AG04449 (cell line): ENCODE measurements at regions not wholly inside any gene's neighbourhood (a gene's known extent, or its start where the extent isn't known, plus 50 kb on each side); places are given as distances from the start of the nearest gene placed in this dataset.

Experiments
- CTCF ChIA-PET: fragments of 350-600 bp; formaldehyde crosslinking; extraction: SDS; loops from one replicate; lab custom pipeline; 2021; ENCODE audit warnings: antibody characterized with exemption; lab: Yijun Ruan, JAX
- POLR2A ChIA-PET: fragments of 400-600, 350-600 bp; formaldehyde crosslinking; extraction: SDS; loops from one replicate; lab custom pipeline; 2020; ENCODE audit warnings: antibody characterized with exemption, inconsistent platforms; lab: Yijun Ruan, JAX
- DNase-seq: peaks from one replicate; pipeline ENCODE4 v3.0.0-alpha.2; 2010; ENCODE audit warnings: low read depth, low spot score
- H3K4me3 ChIP-seq: 2 replicates; pipeline ENCODE4 v1.5.1; 2011; ENCODE audit warnings: low read depth, mild to moderate bottlenecking, control low read depth, low read length
- TF ChIP-seq, protein P1 (sequence below): IDR thresholded peaks from one replicate; pipeline ENCODE4 v1.5.1; 2011; ENCODE audit warnings: mild to moderate bottlenecking, moderate library complexity, low read length, control low read depth, inconsistent platforms; ENCODE audit not compliant: insufficient read depth; ENCODE audit errors: missing control alignments

DNA sequence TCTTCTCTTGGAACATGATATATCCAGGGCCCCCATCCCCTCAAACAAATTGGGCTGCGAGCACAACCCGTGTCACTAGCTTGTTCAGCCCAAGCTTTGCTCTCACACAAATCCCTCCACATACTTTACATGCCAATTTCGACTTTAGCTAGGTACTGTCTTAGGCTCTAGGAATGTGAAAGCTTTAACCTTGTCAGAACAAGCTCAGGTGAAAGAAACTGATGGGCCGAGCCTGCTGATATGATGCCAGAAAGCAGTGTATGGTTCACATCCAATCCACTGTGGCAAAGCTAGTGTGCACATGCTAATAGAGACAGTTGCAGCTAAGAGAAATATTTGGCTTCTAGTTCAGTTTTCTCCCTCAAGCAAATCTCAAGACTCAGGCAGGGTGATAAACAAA lies 79.5 kb downstream of the TNFSF18 start:
- DNase-seq = no peak
- TF ChIP-seq, protein P1, sequence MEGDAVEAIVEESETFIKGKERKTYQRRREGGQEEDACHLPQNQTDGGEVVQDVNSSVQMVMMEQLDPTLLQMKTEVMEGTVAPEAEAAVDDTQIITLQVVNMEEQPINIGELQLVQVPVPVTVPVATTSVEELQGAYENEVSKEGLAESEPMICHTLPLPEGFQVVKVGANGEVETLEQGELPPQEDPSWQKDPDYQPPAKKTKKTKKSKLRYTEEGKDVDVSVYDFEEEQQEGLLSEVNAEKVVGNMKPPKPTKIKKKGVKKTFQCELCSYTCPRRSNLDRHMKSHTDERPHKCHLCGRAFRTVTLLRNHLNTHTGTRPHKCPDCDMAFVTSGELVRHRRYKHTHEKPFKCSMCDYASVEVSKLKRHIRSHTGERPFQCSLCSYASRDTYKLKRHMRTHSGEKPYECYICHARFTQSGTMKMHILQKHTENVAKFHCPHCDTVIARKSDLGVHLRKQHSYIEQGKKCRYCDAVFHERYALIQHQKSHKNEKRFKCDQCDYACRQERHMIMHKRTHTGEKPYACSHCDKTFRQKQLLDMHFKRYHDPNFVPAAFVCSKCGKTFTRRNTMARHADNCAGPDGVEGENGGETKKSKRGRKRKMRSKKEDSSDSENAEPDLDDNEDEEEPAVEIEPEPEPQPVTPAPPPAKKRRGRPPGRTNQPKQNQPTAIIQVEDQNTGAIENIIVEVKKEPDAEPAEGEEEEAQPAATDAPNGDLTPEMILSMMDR = no peak
- no peak overlapping the region for H3K4me3 ChIP-seq
- POLR2A ChIA-PET = interaction anchor here (0.8 kb wide), 1 partner anchor 20 kb away, joined by 5 read pairs; no protein-coding TSS in a partner anchor
- CTCF ChIA-PET = interaction anchor here (1.4 kb wide), 1 partner anchor 231 kb away, joined by 3 read pairs; no protein-coding TSS in a partner anchor

DNA sequence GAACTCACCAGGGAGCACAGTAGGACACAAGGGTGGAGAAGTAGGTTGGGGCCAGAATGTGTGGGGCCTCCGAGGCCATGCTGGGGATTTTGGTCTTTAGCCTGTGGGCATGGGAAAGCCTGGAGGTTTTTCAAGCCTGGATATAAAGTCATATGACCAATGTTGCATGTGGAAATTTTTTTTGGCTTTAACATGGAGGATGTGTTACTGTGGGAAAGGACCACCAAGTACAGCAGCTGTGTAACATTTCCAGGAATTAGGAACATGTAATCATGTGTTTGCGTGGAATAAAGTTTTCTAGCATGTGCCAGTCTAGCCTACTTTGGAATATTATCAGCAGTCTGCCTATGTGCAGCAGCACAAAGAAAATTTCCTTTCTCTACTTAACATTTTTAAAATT lies 78.5 kb downstream of the TNFSF18 start:
- ChIA-PET CTCF (interaction anchor here (1.4 to 1.8 kb wide), 2 partner anchors 147 to 230 kb away, joined by 3 to 7 read pairs; no protein-coding TSS in a partner anchor), POLR2A (no interaction called here)
- no peak overlapping the region for H3K4me3 ChIP-seq
- DNase-seq = no peak
- TF ChIP-seq, protein P1 = no peak

DNA sequence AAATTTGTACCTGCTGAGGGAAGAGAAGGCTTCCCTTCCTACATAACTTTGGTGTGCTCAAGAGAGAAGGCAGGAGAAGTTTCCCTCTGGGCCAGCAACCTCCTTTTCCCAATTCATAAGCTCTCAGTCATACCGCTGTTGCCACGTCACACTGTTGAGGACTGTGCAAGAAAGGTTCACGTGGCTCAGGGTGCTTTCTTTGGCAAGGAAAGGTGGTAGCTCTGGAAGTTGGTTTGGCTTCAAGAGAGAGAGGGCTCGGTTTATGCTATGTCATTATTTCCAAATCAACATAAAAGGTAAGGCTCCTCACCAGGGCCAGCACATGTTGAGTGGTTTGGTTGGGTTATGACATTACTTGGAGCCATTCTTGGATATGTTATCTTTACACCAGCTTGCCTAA lies 77.3 kb downstream of the TNFSF18 start:
- TF ChIP-seq, protein P1 = no peak
- CTCF ChIA-PET = interaction anchor here (1.8 kb wide), 1 partner anchor 148 kb away, joined by 7 read pairs; no protein-coding TSS in a partner anchor
- H3K4me3 ChIP-seq = no peak overlapping the region
- no peak for DNase-seq
- POLR2A ChIA-PET = no interaction called here

DNA sequence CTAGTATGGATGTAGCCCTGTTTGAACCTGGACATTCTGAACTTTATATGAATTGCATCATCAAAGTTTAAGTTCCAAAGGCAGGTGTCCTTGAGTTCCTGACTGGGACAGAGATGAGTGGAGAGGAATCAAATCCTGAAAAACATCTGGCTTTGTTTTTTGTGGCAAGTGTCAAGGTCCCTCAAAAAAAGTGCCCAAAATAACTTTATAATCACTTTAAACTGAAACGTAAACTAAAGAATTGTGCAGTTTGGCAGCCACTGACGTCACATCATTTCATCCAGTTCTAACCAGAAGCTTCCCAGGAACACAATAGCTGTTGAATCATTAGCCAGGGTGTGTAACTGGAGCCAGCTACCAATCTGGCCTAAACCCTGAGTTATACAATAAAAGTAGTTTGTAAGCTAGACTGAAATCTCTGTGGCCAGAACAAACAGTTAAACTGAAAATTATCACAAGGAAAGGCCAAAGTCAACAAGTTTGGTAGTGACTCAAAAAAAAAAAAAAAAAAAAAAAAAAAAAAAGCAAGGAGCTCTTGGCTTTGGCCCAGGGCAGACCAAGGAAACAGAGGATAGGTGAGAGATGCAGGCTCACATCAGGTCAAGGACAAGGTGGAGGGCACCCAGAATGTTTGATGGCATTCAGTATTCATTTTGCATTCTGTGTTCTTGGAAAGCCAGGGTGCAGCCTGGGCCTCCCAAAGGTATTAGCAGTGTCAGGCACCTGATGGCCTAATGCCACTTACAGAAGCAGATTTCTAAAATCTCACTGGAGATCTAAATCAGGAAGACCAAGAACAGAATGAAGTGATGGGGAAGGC lies 74.3 kb downstream of the TNFSF18 start:
- CTCF ChIA-PET = interaction anchor here (2.0 kb wide), 1 partner anchor 15 kb away, joined by 5 read pairs; no protein-coding TSS in a partner anchor
- H3K4me3 ChIP-seq = no peak overlapping the region
- TF ChIP-seq, protein P1 = no peak
- DNase-seq = no peak
- POLR2A ChIA-PET = interaction anchor here (0.6 to 0.7 kb wide), 3 partner anchors 22 to 885 kb away, joined by 3 to 4 read pairs (median 3); no protein-coding TSS in a partner anchor

DNA sequence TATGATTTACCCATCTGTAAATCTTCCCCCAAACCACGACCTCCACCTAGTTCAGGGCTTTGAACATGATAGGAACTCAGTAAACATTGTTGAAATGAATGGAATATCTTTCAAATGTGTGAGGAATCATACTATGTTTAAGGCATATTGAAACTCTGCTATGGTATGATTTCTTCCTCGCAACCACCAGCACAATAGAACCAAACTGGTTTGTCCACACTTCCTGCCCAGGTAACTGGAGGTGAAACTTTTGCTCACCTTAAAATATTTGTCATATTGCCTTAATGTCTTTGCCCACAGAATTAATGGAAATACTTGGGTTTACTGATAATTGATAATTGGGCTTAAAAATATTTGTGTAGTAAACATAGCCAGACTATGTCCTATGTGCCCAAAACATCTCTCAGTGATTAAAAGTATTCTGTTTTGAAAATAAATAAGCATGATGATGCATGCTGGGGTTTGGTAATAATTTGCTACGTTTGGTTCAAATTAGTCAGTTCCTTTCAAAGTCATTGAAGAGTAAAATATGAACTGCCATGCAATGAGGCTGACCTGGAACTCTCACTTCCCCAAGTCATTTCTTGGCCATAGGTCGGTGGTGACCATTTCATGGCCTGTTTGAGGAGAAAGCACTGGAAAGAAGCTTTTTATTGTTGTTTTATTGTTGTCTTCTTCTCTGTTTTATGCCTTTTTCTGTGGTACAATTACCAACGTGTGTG lies 73.3 kb downstream of the TNFSF18 start:
- POLR2A ChIA-PET = no interaction called here
- CTCF ChIA-PET = interaction anchor here (0.7 to 2.0 kb wide), 3 partner anchors 11 to 66 kb away, joined by 3 to 5 read pairs (median 3); no protein-coding TSS in a partner anchor
- TF ChIP-seq, protein P1 = no peak
- DNase-seq = no peak
- no peak overlapping the region for H3K4me3 ChIP-seq

DNA sequence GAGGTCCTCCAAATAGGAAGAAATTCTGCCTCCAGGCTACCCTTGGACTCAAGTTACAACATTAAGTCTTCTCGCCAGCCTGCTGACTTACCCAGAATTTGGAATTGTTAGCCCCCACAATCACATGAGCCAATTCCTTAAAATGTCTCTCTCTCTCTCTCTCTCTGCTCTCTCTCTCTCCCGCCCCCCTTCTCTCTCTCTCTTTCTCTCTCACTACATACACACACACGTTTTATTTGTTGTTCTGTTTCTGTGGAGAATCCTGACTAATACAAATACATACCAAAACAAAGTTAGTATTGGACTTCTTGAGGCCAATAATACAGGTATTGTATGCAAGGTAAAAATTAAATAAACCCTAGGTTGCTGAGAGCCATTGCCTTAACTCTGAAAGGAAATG lies 72.1 kb downstream of the TNFSF18 start:
- H3K4me3 ChIP-seq = no peak overlapping the region
- CTCF ChIA-PET = interaction anchor here (0.7 to 1.0 kb wide), 2 partner anchors 12 to 67 kb away, joined by 3 read pairs; no protein-coding TSS in a partner anchor
- DNase-seq = no peak
- POLR2A ChIA-PET = no interaction called here
- TF ChIP-seq, protein P1 = no peak
